Ishikawa (cell line): ENCODE measurements at regions not wholly inside any gene's neighbourhood (a gene's known extent, or its start where the extent isn't known, plus 50 kb on each side); places are given as distances from the start of the nearest gene placed in this dataset.

Experiments used
- CEBPB ChIP-seq: IDR thresholded peaks from 2 replicates; pipeline ENCODE4 v1.6.1; 2012
- CREB1 ChIP-seq: IDR thresholded peaks from 2 replicates; pipeline ENCODE4 v1.6.1; 2012; ENCODE audit warnings: low read depth
- EGR1 ChIP-seq: IDR thresholded peaks from 2 replicates; pipeline ENCODE4 v1.6.1; 2012
- EP300 ChIP-seq: IDR thresholded peaks from 2 replicates; pipeline ENCODE4 v1.6.1; 2012; ENCODE audit warnings: borderline replicate concordance
- FOXM1 ChIP-seq: IDR thresholded peaks from 2 replicates; pipeline ENCODE4 v1.6.1; 2012; ENCODE audit warnings: low read depth, borderline replicate concordance
- MAX ChIP-seq: IDR thresholded peaks from 2 replicates; pipeline ENCODE4 v1.6.1; 2012
- NFIC ChIP-seq: IDR thresholded peaks from 2 replicates; pipeline ENCODE4 v1.6.1; 2012
- RAD21 ChIP-seq: IDR thresholded peaks from 2 replicates; pipeline ENCODE4 v1.6.1; 2012; ENCODE audit warnings: low read depth
- REST ChIP-seq: IDR thresholded peaks from 2 replicates; pipeline ENCODE4 v1.6.1; 2012; ENCODE audit warnings: low read depth, mild to moderate bottlenecking
- TAF1 ChIP-seq: IDR thresholded peaks from 2 replicates; pipeline ENCODE4 v1.6.1; 2012; ENCODE audit warnings: low read depth, mild to moderate bottlenecking
- TCF12 ChIP-seq: IDR thresholded peaks from 2 replicates; pipeline ENCODE4 v1.6.1; 2012; ENCODE audit warnings: low read depth
- TEAD4 ChIP-seq: IDR thresholded peaks from 2 replicates; pipeline ENCODE4 v1.6.1; 2012
- USF1 ChIP-seq: IDR thresholded peaks from 2 replicates; pipeline ENCODE4 v1.6.1; 2012
- YY1 ChIP-seq: IDR thresholded peaks from 2 replicates; pipeline ENCODE4 v1.6.1; 2012; ENCODE audit warnings: low read depth
- ZBTB7A ChIP-seq: IDR thresholded peaks from 2 replicates; pipeline ENCODE4 v1.6.1; 2012; ENCODE audit warnings: low read depth

GRCh38 chr13:88235441-88235840 is 564.3 kb downstream of the SLITRK5 start:
- TF ChIP-seq EGR1 (no peak), USF1 (no peak), ZBTB7A (no peak), TEAD4 (no peak), MAX (no peak), CEBPB (no peak), FOXM1 (no peak), TCF12 (no peak), NFIC (no peak), CREB1 (no peak), YY1 (no peak), REST (no peak), TAF1 (no peak)

GRCh38 chr13:88246239-88246638 is 575.1 kb downstream of the SLITRK5 start:
- TF ChIP-seq YY1 (no peak), CEBPB (no peak), EP300 (no peak), ZBTB7A (no peak), FOXM1 (no peak), CREB1 (no peak), TEAD4 (no peak), USF1 (no peak), EGR1 (no peak), NFIC (no peak), TCF12 (no peak), RAD21 (no peak), TAF1 (no peak), MAX (no peak)

- TF ChIP-seq NFIC: no peak
- TF ChIP-seq CEBPB: no peak
- no peak for TF ChIP-seq MAX
- TF ChIP-seq REST: no peak
- no peak for TF ChIP-seq ZBTB7A
- TF ChIP-seq USF1: no peak
- TF ChIP-seq TAF1: no peak
- TF ChIP-seq FOXM1: no peak
- TF ChIP-seq TEAD4: no peak
- TF ChIP-seq TCF12: no peak
- TF ChIP-seq CREB1: no peak
- TF ChIP-seq YY1: no peak
- no peak for TF ChIP-seq RAD21
- TF ChIP-seq EP300: no peak
- TF ChIP-seq EGR1: no peak
Observed at GRCh38 chr13:88248393-88248792, 577.2 kb downstream of the SLITRK5 start.

GRCh38 chr13:88257706-88258105 is 586.5 kb downstream of the SLITRK5 start:
- TF ChIP-seq MAX: no peak

- no peak for TF ChIP-seq EGR1
Observed at GRCh38 chr13:88263808-88264207, 592.6 kb downstream of the SLITRK5 start.

- TF ChIP-seq RAD21 (no peak), REST (no peak), MAX (no peak), TCF12 (no peak), TEAD4 (no peak), CEBPB (no peak), EGR1 (no peak), EP300 (no peak), USF1 (no peak), ZBTB7A (no peak), TAF1 (no peak), FOXM1 (no peak), NFIC (no peak), YY1 (no peak)
Observed at GRCh38 chr13:88281841-88282240, 610.7 kb downstream of the SLITRK5 start.
